DND-41 (cell line): ENCODE measurements at regions not wholly inside any gene's neighbourhood (a gene's known extent, or its start where the extent isn't known, plus 50 kb on each side); places are given as distances from the start of the nearest gene placed in this dataset.
A peak's percentile ranks its signal among the peaks of the same experiment; 100 is the strongest.

Experiments
- ATAC-seq: fragments of 200-7000 bp; cut with Tn5 transposase; 3 replicates; pipeline ENCODE4 v1.9.1; 2021; ENCODE audit warnings: low read depth; ENCODE audit not compliant: insufficient read depth
- DNase-seq: peaks from one replicate; pipeline ENCODE4 v3.0.0-alpha.2; 2020
- H2AFZ ChIP-seq: 2 replicates; pipeline ENCODE4 v1.6.0; 2012; ENCODE audit warnings: low read depth, low read length
- H3K27ac ChIP-seq: 2 replicates; pipeline ENCODE4 v1.5.1; 2012; ENCODE audit warnings: low read length, inconsistent platforms
- H3K27me3 ChIP-seq: fragments of 200-600 bp; sonication (generic); 2 replicates; pipeline ENCODE4 v1.6.0; 2012; ENCODE audit warnings: low read length, mild to moderate bottlenecking, inconsistent platforms; ENCODE audit not compliant: insufficient read depth, poor library complexity
- H3K36me3 ChIP-seq: 2 replicates; pipeline ENCODE4 v1.5.1; 2012; ENCODE audit warnings: low read length, inconsistent platforms; ENCODE audit not compliant: insufficient read depth
- H3K4me1 ChIP-seq: 2 replicates; pipeline ENCODE4 v1.5.1; 2012; ENCODE audit warnings: mild to moderate bottlenecking, low read length; ENCODE audit not compliant: insufficient read depth
- H3K4me2 ChIP-seq: 2 replicates; pipeline ENCODE4 v1.6.0; 2012; ENCODE audit warnings: mild to moderate bottlenecking, moderate library complexity, low read length, inconsistent platforms; ENCODE audit not compliant: insufficient read depth
- H3K4me3 ChIP-seq, 2 experiments: fragments of 200-600 bp in 1 of 2; shearing (Covaris generic) in 1 of 2; 2 replicates each; pipeline ENCODE4 v1.5.1; 2012 to 2016; ENCODE audit warnings: inconsistent platforms in 2 of 2, low read length in 2 of 2, mild to moderate bottlenecking in 2 of 2, low read depth in 1 of 2, moderate library complexity in 1 of 2
- H3K79me2 ChIP-seq: 2 replicates; pipeline ENCODE4 v1.6.0; 2012; ENCODE audit warnings: low read length, inconsistent platforms; ENCODE audit not compliant: insufficient read depth
- H3K9ac ChIP-seq: 2 replicates; pipeline ENCODE4 v1.6.0; 2012; ENCODE audit warnings: low read depth, mild to moderate bottlenecking, inconsistent platforms, low read length, moderate library complexity
- H3K9me3 ChIP-seq: 2 replicates; pipeline ENCODE4 v1.5.1; 2012; ENCODE audit warnings: low read length, moderate library complexity, mild to moderate bottlenecking, inconsistent platforms; ENCODE audit not compliant: insufficient read depth, severe bottlenecking
- H4K20me1 ChIP-seq: 2 replicates; pipeline ENCODE4 v1.6.0; 2012; ENCODE audit warnings: low read length; ENCODE audit not compliant: insufficient read depth
- EZH2 ChIP-seq: IDR thresholded peaks from 3 replicates; pipeline ENCODE4 v1.6.1; 2012; ENCODE audit warnings: borderline replicate concordance, low read depth, mild to moderate bottlenecking, moderate library complexity, low read length, inconsistent platforms; ENCODE audit not compliant: severe bottlenecking
- TF ChIP-seq, protein P1 (sequence below): IDR thresholded peaks from 2 replicates; pipeline ENCODE4 v1.5.1; 2012; ENCODE audit warnings: borderline replicate concordance, low read length, moderate library complexity, mild to moderate bottlenecking; ENCODE audit not compliant: poor library complexity, severe bottlenecking; ENCODE audit errors: extremely low read depth

DNA sequence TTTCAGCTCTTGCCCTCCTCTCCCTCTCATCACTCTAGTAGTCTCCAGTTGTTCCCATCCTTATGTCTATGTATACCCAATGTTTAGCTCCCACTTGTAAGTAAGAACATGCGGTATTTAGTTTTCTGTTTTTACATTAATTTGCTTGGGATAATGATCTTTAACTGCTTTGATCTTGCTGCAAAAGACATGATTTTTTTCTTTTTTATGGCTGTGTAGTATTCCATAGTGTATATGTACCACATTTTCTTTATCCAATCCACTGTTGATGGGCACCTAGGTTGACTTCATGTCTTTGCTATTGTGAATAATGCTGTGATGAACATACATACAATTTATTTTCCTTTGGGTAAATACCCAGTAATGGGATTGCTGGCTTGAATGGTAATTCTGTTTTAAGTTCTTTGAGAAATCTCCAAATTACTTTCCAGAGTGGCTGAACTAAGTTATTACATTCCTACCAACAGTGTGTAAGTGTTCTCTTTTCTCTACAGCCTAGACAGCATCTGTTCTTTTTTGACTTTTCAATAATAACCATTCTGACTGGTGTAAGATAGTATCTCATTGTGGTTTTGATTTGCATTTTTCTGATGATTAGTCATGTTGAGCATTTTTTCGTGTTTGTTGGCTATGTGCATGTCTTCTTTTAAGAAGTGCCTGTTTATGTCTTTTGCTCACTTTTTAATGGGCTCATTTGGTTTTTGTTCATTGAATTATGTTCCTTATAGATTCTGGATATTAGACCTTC is 179.6 kb upstream of the SLC39A10 start:
- H3K27me3 ChIP-seq: no peaks in the 10 kb centered on the region
- H4K20me1 ChIP-seq: no peaks in the 10 kb centered on the region
- H3K4me2 ChIP-seq: 0 out of 2 replicates have a peak overlapping the region, but pooled peaks have one; percentile 2
- H3K9ac ChIP-seq: peak overlapping the region; percentile 18; the same call in 1 of the 2 replicates
- H3K79me2 ChIP-seq: no peaks in the 10 kb centered on the region
- peak overlapping the region; percentile 71 for H3K27ac ChIP-seq
- H3K4me3 ChIP-seq: no peak overlapping the region
- no peak overlapping the region; the same call in 1 of the 2 replicates for H2AFZ ChIP-seq
- peak; percentile 68 for ATAC-seq
- no peaks in the 10 kb centered on the region for H3K36me3 ChIP-seq
- peaks cover 62% of the 10 kb centered on the region for H3K4me1 ChIP-seq
- H3K9me3 ChIP-seq: no peaks in the 10 kb centered on the region
- no peak for DNase-seq
- TF ChIP-seq, protein P1, sequence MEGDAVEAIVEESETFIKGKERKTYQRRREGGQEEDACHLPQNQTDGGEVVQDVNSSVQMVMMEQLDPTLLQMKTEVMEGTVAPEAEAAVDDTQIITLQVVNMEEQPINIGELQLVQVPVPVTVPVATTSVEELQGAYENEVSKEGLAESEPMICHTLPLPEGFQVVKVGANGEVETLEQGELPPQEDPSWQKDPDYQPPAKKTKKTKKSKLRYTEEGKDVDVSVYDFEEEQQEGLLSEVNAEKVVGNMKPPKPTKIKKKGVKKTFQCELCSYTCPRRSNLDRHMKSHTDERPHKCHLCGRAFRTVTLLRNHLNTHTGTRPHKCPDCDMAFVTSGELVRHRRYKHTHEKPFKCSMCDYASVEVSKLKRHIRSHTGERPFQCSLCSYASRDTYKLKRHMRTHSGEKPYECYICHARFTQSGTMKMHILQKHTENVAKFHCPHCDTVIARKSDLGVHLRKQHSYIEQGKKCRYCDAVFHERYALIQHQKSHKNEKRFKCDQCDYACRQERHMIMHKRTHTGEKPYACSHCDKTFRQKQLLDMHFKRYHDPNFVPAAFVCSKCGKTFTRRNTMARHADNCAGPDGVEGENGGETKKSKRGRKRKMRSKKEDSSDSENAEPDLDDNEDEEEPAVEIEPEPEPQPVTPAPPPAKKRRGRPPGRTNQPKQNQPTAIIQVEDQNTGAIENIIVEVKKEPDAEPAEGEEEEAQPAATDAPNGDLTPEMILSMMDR: no peak

DNA sequence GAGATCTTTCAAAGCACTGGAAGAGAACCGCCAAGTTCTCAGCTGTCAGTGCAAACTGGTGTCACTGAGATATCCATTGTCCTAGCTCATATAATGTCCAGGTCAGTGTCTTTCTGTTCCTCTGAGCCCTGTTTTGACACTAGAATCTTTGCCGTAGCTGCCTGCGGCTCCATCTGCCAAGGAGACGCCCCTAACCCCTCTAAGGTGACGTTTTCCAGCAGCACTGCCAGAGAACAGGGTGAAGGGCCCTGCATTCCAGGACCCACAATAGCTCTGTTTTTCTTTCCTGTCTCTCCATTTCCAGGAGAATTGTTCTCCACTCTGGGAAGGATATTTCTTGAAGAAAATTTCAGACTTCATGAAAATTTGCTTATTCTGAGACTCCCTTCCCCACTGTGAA is 181.7 kb upstream of the SLC39A10 start:
- H3K4me1 ChIP-seq: peaks cover 79% of the 10 kb centered on the region
- H3K79me2 ChIP-seq: no peaks in the 10 kb centered on the region
- H3K27ac ChIP-seq: peak overlapping the region; percentile 23; the same call in 1 of the 2 replicates
- no peaks in the 10 kb centered on the region for H3K27me3 ChIP-seq
- no peaks in the 10 kb centered on the region for H3K9me3 ChIP-seq
- H3K4me3 ChIP-seq: no peak overlapping the region
- H3K9ac ChIP-seq: no peak overlapping the region
- no peak for TF ChIP-seq EZH2
- TF ChIP-seq, protein P1: no peak
- no peaks in the 10 kb centered on the region for H3K36me3 ChIP-seq
- no peaks in the 10 kb centered on the region for H4K20me1 ChIP-seq
- ATAC-seq: no peak
- no peak overlapping the region for H3K4me2 ChIP-seq
- no peak for DNase-seq
- no peak overlapping the region; the same call in 1 of the 2 replicates for H2AFZ ChIP-seq

DNA sequence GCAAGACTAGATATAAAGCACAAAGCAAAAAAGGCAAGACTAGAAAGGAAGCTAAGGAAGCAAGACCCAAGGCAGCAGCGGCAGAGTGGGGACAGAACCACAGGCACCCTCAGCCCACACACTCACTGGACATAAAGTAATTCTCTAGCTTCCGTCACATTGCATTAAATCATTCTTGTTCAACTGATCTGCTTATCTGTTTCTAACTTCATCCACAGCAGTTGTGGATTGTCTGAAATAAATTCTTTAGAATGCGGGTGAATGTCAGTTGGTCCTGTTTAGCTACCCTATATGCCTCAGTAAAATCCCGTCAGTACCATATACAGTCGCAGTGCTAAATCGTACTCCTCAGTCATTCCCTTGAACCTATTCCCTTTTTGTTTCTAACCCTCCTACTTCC is 183.2 kb upstream of the SLC39A10 start:
- Histone ChIP-seq H3K27me3 (no peaks in the 10 kb centered on the region), H3K4me3 (no peak overlapping the region), H3K9me3 (no peaks in the 10 kb centered on the region), H3K4me1 (peaks cover 67% of the 10 kb centered on the region), H3K4me2 (no peak overlapping the region), H2AFZ (peak overlapping the region; percentile 42), H3K9ac (no peak overlapping the region), H3K79me2 (no peaks in the 10 kb centered on the region), H4K20me1 (no peaks in the 10 kb centered on the region), H3K27ac (peak overlapping the region; percentile 34), H3K36me3 (no peaks in the 10 kb centered on the region)
- TF ChIP-seq, protein P1: no peak
- TF ChIP-seq EZH2: no peak
- DNase-seq: no peak
- no peak for ATAC-seq
